ENCODE measurements at regions not wholly inside any gene's neighbourhood (a gene's known extent, or its start where the extent isn't known, plus 50 kb on each side); places are given as distances from the start of the nearest gene placed in this dataset.
A peak's percentile ranks its signal among the peaks of the same experiment; 100 is the strongest.
"Not testable (repeated sequence)": the region's sequence is repeated elsewhere in the genome, so short reads cannot be mapped to it uniquely, and the experiment has no call there.

- Histone ChIP-seq H3K4me3 (ENCODE audit: low read depth, low read length) (no peak overlapping the region), H3K27me3 (replicated peaks) (no peaks in the 10 kb centered on the region), H3K36me3 (replicated peaks) (no peaks in the 10 kb centered on the region), H3K27ac (no peak overlapping the region)
- no peak for TF ChIP-seq CTCF (IDR thresholded peaks at IDR 0.05; ENCODE audit: low read depth, low read length, missing control alignments)
- in situ Hi-C loops (cut with HindIII; ENCODE audit: low pct_ligation_motif_present, low sequenced_read_pairs), result no loop called here
- no peak for DNase-seq
Measured at GRCh38 chr17:20941872-20942271, 100.9 kb downstream of the USP22 start.

- Histone ChIP-seq H3K36me3 (replicated peaks) (no peaks in the 10 kb centered on the region), H3K4me3 (ENCODE audit: low read depth, low read length) (no peak overlapping the region), H3K27ac (no peak overlapping the region), H3K27me3 (replicated peaks) (no peaks in the 10 kb centered on the region)
- DNase-seq, result no peak
- TF ChIP-seq CTCF (IDR thresholded peaks at IDR 0.05; ENCODE audit: low read depth, low read length, missing control alignments), result peak; percentile 40
- in situ Hi-C loops (cut with HindIII; ENCODE audit: low pct_ligation_motif_present, low sequenced_read_pairs), result no loop called here
Measured at GRCh38 chr17:20944014-20944865, 98.6 kb downstream of the USP22 start.

- in situ Hi-C loops (cut with HindIII; ENCODE audit: low pct_ligation_motif_present, low sequenced_read_pairs); H3K4me3 ChIP-seq (ENCODE audit: low read depth, low read length); H3K27me3 ChIP-seq (replicated peaks); H3K27ac ChIP-seq; DNase-seq; H3K36me3 ChIP-seq (replicated peaks): not testable (repeated sequence)
Measured at GRCh38 chr17:20947708-20948107, 95.1 kb downstream of the USP22 start.

DNA sequence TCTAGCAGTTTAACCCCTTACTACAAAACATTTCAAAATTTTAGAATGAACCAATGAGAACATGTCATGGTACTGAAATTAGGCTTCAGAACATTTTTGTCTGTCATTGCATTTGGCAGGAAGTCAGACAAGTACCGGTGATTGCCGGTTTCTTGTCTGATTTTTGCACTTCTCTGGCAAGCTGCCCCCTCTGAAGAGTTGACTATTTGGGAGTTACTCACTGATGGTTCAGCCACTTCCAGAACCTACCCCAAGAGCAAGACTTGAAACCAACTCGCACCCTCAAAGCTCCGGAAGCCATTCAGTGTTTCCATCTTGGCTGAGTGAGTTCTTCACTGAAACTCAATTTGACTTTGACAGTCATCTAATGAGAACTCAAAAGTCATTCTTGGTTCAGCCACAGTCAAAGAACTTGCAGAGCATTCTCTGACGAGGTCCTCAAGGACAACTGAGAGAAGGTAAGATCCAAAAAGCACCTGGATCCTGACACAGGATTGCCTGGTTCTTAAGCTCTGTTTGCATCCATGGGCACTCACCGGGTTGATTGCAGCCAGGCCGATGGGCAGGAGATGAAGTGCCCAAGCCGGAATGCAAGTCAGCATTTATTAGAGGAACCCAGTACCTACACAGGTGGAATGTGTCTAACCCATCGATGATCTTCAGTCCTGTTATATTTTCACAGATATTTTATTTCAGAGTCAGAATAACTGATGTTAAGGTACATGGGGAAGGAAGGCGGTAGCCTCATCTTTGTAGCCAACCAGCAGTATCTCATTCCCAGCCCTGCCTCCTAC is 93.6 kb downstream of the USP22 start:
- no peaks in the 10 kb centered on the region for H3K36me3 ChIP-seq (replicated peaks)
- H3K27me3 ChIP-seq (replicated peaks), result no peaks in the 10 kb centered on the region
- no peak overlapping the region for H3K4me3 ChIP-seq (ENCODE audit: low read depth, low read length)
- no peak for DNase-seq
- in situ Hi-C loops (cut with HindIII; ENCODE audit: low pct_ligation_motif_present, low sequenced_read_pairs), result no loop called here
- H3K27ac ChIP-seq, result no peak overlapping the region
- TF ChIP-seq CTCF (IDR thresholded peaks at IDR 0.05; ENCODE audit: low read depth, low read length, missing control alignments), result no peak

Measured in brain microvascular endothelial cell (primary cell).